HG03378 (cell line): ENCODE measurements at regions not wholly inside any gene's neighbourhood (a gene's known extent, or its start where the extent isn't known, plus 50 kb on each side); places are given as distances from the start of the nearest gene placed in this dataset.

Experiments
- ATAC-seq: cut with Tn5 transposase; IDR thresholded peaks from one replicate; pipeline ENCODE4 v1.9.1; 2021; ENCODE audit warnings: mild to moderate bottlenecking, moderate library complexity; ENCODE audit not compliant: unreplicated experiment

GRCh38 chr18:27699137-27699536 is 477.8 kb downstream of the CDH2 start:
- ATAC-seq = no peak

DNA sequence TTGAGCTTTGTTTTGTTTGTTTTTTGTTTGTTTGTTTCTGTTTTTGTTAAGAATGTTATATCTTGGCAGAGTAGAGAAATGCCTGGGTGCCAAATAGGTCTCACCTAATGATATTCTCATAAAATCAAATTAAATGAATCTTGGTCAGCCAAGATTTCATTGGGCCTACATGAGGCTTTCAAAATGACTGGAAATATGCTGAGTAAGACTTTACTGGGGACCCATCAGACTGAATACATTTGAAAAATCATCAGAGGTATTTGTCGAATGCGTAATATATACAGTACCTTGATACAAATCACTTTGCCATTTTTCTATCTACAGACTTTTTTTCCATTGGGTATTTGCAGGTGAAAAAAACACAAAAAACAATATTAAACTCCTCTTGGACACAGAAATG is 480.8 kb downstream of the CDH2 start:
- ATAC-seq = no peak

DNA sequence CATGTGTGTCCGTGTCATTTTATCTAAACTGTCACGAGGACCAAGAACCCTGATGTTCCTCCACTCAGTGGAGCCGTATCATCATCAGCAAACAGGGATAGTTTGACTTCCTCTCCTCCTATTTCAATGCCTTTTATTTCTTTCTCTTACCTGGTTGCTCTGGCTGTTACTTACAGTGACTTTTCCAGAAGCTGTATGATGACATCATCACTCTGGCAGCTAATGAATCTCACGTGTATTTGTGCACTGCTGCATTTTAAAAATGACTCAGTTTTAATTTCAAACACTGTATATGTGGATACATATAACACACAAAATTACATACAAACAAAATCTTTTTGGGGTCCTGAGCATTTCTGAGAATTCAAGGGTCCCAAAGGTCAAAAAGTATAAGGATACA is 481.4 kb downstream of the CDH2 start:
- no peak for ATAC-seq

DNA sequence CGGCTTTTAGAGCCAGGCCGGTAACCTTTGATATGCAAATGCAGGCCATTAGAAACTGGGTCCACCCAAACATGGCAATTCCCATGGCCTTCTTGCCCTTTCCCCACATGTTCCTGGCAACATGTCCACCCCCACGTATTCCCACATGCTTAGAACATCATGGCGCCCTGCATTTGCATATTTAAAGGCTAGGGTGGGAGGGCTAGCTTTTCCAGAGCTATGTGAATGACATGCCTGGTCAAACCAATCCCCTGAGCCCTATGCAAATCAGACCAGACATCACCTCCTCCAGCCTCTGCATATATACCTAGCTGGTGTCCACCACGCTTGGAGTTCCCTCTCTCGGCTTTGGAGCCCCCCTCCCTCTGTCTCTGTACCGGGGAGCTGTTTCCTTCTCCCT is 481.9 kb downstream of the CDH2 start:
- no peak for ATAC-seq

DNA sequence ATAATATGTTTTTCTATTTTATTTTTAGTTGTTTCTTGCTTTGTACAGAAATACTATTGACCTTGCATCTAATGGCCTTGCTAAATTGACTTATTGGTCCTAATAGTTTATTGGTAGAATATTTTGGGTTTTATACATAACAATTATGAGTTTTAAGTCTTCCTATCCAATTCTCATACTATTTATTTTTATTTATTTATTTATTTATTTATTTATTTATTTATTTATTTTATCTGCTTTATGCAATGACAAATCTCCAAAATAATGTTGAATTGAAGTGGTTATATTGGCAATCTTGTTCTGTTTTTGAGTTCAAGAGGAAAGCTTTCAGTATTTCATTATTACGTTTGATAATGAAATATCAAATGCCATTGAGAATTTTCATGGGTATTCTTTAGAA is 488.3 kb downstream of the CDH2 start:
- ATAC-seq = no peak

GRCh38 chr18:27687351-27687979 is 489.5 kb downstream of the CDH2 start:
- ATAC-seq = no peak

DNA sequence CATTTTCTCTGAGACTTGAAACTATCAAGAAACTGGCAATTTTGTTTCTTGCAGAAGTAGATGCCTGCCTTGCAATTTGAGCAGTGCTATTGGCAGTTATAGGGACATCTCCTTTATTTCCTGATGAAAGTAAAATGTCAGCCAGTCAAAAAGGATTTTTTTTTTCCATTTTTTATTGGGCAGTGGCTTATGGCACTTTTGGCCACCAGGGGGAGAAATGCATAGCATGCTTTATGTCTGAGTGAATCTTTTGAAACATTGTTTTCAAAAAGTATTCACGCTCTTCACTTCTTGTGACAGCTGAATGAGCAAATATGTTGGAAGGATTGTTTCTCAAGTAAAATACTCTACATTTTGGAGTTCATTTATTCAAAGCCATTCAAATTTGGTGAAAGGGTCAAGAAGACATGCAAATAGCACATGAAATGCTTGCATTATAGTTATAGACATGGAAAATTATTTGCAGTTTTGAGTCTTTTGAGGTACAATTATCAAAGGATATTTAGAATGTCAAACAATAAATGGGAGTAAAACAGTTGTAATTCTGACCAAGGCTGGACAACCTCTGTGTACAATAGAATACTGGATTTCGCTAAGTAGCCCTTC is 491.0 kb downstream of the CDH2 start:
- ATAC-seq = no peak

DNA sequence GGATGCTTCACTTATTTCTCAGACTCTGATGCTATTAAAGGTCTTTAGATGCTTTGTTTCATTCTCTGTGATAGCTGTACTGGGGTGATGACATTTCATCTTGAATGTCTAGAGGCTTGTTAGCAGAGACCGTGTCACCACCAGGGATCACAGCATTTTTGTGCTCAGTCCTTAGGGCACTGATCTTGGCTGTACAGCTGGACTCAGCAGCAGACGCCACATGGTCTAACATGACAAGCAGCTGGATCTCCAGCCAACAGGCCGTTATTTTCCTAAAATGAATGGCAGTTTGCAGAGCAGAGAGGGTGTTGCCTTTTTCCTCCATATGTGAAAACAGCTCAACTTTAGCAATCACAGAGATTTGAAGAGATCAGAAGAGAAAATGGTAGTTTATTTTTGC is 491.8 kb downstream of the CDH2 start:
- no peak for ATAC-seq

- no peak for ATAC-seq
These were observed 489.3 kb upstream of the CHST9 start for GRCh38 chr18:27674411-27674810.

- no peak for ATAC-seq
These were observed 488.8 kb upstream of the CHST9 start for GRCh38 chr18:27673861-27674260.

DNA sequence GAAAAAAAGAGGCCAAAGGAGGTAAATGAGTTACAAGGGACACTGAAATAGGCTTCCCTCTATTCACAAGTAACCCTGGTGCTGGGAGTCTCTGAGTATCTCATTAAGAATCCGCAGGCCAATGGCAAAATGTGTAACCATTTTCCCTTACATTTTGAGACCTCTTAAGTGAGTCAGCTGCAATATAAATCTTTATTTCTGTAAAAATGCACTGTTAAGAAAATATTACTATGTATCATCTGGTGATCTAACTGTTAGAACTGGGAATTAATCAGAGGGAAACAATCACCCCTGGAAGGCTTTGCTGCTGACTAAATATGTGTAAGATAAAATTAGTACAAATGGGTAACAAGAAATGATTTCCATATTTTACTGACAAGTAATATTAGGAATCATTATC is 483.1 kb upstream of the CHST9 start:
- ATAC-seq = no peak

- ATAC-seq = no peak
These were observed 482.0 kb upstream of the CHST9 start for GRCh38 chr18:27667064-27667463.

DNA sequence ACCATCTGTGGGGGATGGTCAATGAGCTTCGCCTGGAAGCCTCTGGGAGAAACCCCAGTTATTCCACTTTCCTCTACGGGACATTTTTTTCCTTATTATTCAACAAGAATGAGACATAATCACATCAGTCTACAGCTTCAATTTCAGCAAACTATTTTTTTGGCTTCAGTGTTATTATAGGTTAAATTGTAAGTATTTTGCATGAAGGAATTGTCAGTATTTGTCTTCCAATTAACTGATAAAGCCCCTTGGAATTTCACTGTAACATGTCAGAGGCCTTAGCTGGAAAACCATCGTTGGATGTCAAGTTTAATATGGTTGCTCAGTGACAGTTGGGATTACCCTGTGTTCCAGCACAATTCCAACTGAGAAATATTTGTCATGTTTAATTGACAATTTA is 480.9 kb upstream of the CHST9 start:
- no peak for ATAC-seq

GRCh38 chr18:27665264-27665799 is 480.2 kb upstream of the CHST9 start:
- no peak for ATAC-seq

DNA sequence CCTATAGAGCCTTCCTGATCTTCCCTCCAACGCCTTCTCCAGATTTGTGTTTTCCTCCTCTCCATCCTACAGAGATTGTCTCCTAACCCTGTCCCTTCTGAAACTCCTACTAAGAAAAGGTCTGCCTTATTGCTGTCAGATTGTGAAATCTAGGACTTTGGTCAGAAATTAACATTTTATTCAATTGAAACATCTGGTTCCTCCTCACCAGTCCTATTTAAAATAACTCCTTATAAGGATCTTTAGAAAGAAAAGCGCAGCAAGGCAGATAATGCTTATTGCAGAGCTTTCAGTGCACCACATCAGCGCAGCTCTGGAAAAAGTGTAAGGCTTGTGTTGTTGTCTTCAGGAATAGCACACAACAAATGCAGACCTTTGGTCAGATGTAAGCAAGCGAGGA is 477.8 kb upstream of the CHST9 start:
- no peak for ATAC-seq

DNA sequence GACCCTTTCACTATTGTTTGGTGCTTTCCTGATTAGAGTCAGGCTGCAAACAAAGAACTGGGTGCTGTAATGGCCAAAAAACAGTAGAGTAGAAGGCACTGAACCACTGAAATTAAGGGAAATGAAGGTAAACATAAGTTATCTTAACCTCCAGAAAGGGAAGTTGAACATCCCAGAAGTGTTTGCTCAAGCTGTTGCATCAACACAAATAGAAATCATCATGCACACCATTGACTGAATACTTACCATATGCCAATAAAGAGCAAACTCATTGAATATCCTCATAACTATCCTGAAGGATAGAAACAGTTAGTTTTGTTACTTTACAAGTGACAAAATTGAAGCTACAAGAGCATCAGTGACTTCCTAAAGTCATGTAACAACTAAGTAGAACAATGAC is 477.4 kb upstream of the CHST9 start:
- ATAC-seq = no peak

DNA sequence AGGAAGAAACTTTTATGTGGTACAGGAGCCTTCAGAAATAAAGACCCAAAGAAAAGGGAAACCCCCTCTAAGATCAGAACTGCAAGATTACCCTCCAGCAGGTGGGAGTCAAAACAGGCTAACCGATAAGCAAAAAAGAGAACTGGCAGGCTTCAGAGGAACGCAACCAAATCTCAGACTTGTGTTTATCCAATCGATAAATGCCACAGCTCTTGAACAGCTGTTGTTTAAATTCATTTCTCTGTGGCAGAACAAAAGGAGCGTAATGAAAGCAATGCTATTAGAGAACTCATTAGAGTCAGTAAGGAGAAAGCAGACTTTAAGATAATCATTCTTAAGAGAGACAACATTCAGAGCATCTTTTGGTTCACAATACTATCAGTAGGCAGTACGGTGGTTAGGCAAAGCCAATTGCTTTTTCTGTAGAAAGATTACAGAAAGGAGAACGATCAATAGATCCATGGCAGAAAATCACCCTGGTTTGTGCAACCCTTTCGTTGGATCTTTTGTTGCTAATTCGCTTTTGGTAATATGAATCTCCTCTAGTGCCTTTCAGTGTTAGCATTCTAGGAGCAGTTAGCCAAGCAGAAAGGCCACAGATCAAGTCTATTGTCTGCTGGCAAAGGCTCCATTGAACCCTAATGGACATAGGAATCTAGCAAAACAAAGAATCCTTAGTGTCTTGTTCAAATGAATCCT is 476.4 kb upstream of the CHST9 start:
- no peak for ATAC-seq

GRCh38 chr18:27656905-27657304 is 471.8 kb upstream of the CHST9 start:
- no peak for ATAC-seq

GRCh38 chr18:27656167-27656778 is 471.2 kb upstream of the CHST9 start:
- ATAC-seq = no peak

DNA sequence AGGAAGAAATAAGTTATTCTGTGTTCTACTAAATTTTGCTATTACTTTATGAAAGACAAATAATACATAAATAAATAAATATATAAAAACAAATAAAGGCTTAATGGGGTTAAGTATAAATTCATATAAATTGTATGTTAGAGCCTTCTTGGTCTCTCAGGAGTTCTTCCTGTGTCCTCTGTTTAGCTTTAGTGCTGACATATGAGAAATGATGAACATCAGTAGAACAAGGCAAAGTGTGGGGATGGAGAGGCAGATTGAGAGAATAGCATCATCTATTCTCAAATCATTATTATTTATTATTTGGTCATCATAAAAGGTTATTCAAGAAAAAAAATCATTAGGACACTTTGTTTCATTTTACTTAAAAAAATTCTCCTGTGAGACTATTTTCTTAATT is 468.1 kb upstream of the CHST9 start:
- no peak for ATAC-seq

GRCh38 chr18:27652480-27653121 is 467.5 kb upstream of the CHST9 start:
- peak; percentile 74 for ATAC-seq
